IMR-90 (cell line): ENCODE measurements at regions not wholly inside any gene's neighbourhood (a gene's known extent, or its start where the extent isn't known, plus 50 kb on each side); places are given as distances from the start of the nearest gene placed in this dataset.

Experiments used
- ATAC-seq: fragments of 200-7000 bp; cut with Tn5 transposase; 2 replicates; pipeline ENCODE4 v1.9.1; 2020; ENCODE audit warnings: low read depth, mild to moderate bottlenecking, moderate library complexity
- BruUV-seq: library from RNA; stranded (reverse); fragments of 400-500 nt; replicated peaks from 2 replicates; lab custom pipeline; 2021; lab: Mats Ljungman, UMichigan
- CTCF ChIA-PET: fragments of 300-600 bp; formaldehyde crosslinking; extraction: SDS; loops from one replicate; lab custom pipeline; 2021; ENCODE audit warnings: antibody characterized with exemption; lab: Yijun Ruan, JAX
- POLR2A ChIA-PET: fragments of 300-600 bp; sonication (Branson Sonifier 250); formaldehyde crosslinking; loops from one replicate; lab custom pipeline; 2022; ENCODE audit warnings: antibody characterized with exemption; ENCODE audit not compliant: unreplicated experiment; lab: Charles Lee
- DNase-seq: peaks from one replicate; pipeline ENCODE4 v3.0.0; 2013
- H2AFZ ChIP-seq: replicated peaks from 2 replicates; pipeline ENCODE3; 2013; ENCODE audit warnings: low read length, mild to moderate bottlenecking; ENCODE audit not compliant: poor library complexity
- H2AK5ac ChIP-seq: 2 replicates; pipeline ENCODE4 v1.6.1; 2013; ENCODE audit warnings: low read depth, low read length, inconsistent platforms
- H2AK9ac ChIP-seq: replicated peaks from 2 replicates; pipeline ENCODE3; 2013; ENCODE audit warnings: mild to moderate bottlenecking, low read depth, low read length, moderate library complexity; ENCODE audit not compliant: poor library complexity
- H2BK120ac ChIP-seq: 2 replicates; pipeline ENCODE4 v1.6.1; 2013; ENCODE audit warnings: low read depth, low read length, inconsistent platforms
- H2BK15ac ChIP-seq: 3 replicates; pipeline ENCODE4 v1.6.1; 2013; ENCODE audit warnings: low read depth, low read length, inconsistent platforms
- H2BK20ac ChIP-seq: 2 replicates; pipeline ENCODE4 v1.6.1; 2013; ENCODE audit warnings: low read depth, mild to moderate bottlenecking, inconsistent platforms, low read length, moderate library complexity
- H2BK5ac ChIP-seq: 2 replicates; pipeline ENCODE4 v1.6.1; 2013; ENCODE audit warnings: mild to moderate bottlenecking, low read depth, low read length, inconsistent platforms; ENCODE audit not compliant: poor library complexity, severe bottlenecking
- H3K14ac ChIP-seq: replicated peaks from 2 replicates; pipeline ENCODE4 v1.6.1; 2013; ENCODE audit warnings: low read depth, low read length, inconsistent platforms
- H3K18ac ChIP-seq: 2 replicates; pipeline ENCODE4 v1.6.1; 2013; ENCODE audit warnings: low read depth, low read length, control low read depth
- H3K23ac ChIP-seq: 2 replicates; pipeline ENCODE4 v1.6.1; 2013; ENCODE audit warnings: low read depth, low read length, inconsistent platforms
- H3K27ac ChIP-seq: 2 replicates; pipeline ENCODE4 v1.5.1; 2013; ENCODE audit warnings: mild to moderate bottlenecking, control low read depth, low read length; ENCODE audit not compliant: insufficient read depth
- H3K27me3 ChIP-seq: 2 replicates; pipeline ENCODE4 v1.6.1; 2013; ENCODE audit warnings: low read length; ENCODE audit not compliant: control insufficient read depth, insufficient read depth
- H3K36me3 ChIP-seq: 2 replicates; pipeline ENCODE4 v1.6.1; 2013; ENCODE audit warnings: low read length, mixed read lengths; ENCODE audit not compliant: control insufficient read depth, insufficient read depth
- H3K4ac ChIP-seq: 2 replicates; pipeline ENCODE4 v1.6.1; 2013; ENCODE audit warnings: low read depth, low read length, inconsistent platforms
- H3K4me1 ChIP-seq: 2 replicates; pipeline ENCODE4 v1.6.1; 2013; ENCODE audit warnings: low read length, mixed read lengths; ENCODE audit not compliant: control insufficient read depth, insufficient read depth
- H3K4me2 ChIP-seq: 2 replicates; pipeline ENCODE4 v1.6.1; 2013; ENCODE audit warnings: low read depth, mild to moderate bottlenecking, control low read depth, low read length, moderate library complexity
- H3K4me3 ChIP-seq: 2 replicates; pipeline ENCODE4 v1.5.1; 2013; ENCODE audit warnings: low read depth, mild to moderate bottlenecking, control low read depth, low read length, moderate library complexity; ENCODE audit not compliant: insufficient read depth
- H3K56ac ChIP-seq: 2 replicates; pipeline ENCODE4 v1.6.1; 2013; ENCODE audit warnings: low read length, inconsistent platforms; ENCODE audit not compliant: insufficient read depth; ENCODE audit errors: extremely low read depth
- H3K79me1 ChIP-seq, 2 experiments: 2 replicates each; pipeline ENCODE4 v1.6.1; 2013; ENCODE audit warnings: low read length in 2 of 2, inconsistent platforms in 1 of 2, low read depth in 1 of 2
- H3K9ac ChIP-seq: 2 replicates; pipeline ENCODE4 v1.6.1; 2013; ENCODE audit warnings: low read depth, low read length, control low read depth
- H3K9me1 ChIP-seq: 2 replicates; pipeline ENCODE4 v1.6.1; 2013; ENCODE audit warnings: low read length, inconsistent platforms; ENCODE audit not compliant: insufficient read depth
- H3K9me3 ChIP-seq: 2 replicates; pipeline ENCODE4 v1.6.1; 2013; ENCODE audit warnings: low read length; ENCODE audit not compliant: control insufficient read depth, insufficient read depth
- H4K20me1 ChIP-seq: 2 replicates; pipeline ENCODE4 v1.6.1; 2013; ENCODE audit warnings: low read length, inconsistent platforms; ENCODE audit not compliant: insufficient read depth
- H4K5ac ChIP-seq: 2 replicates; pipeline ENCODE4 v1.6.1; 2013; ENCODE audit warnings: mild to moderate bottlenecking, low read depth, low read length, control low read depth
- H4K8ac ChIP-seq, 2 experiments: 2 replicates each; pipeline ENCODE4 v1.6.1; 2013; ENCODE audit warnings: low read depth in 2 of 2, low read length in 2 of 2, control low read depth in 1 of 2, inconsistent platforms in 1 of 2
- H4K91ac ChIP-seq: 2 replicates; pipeline ENCODE4 v1.6.1; 2013; ENCODE audit warnings: low read depth, low read length, inconsistent platforms; ENCODE audit not compliant: insufficient read depth
- BHLHE40 ChIP-seq: fragments of 150-350 bp; IDR thresholded peaks from 2 replicates; pipeline ENCODE4 v1.6.1; 2016; ENCODE audit warnings: mild to moderate bottlenecking, low read depth, low read length
- CEBPB ChIP-seq: IDR thresholded peaks from 2 replicates; pipeline ENCODE4 v1.6.1; 2012; ENCODE audit warnings: low read depth, low read length, improper control_type of control experiment
- CHD1 ChIP-seq: IDR thresholded peaks from 2 replicates; pipeline ENCODE4 v1.6.1; 2012; ENCODE audit warnings: low read depth, low read length, improper control_type of control experiment
- CTCF ChIP-seq: conservative IDR thresholded peaks from 2 replicates; pipeline ENCODE4 v1.5.1; 2012; ENCODE audit warnings: mild to moderate bottlenecking, low read depth, low read length, improper control_type of control experiment
- ELK1 ChIP-seq: fragments of 150-350 bp; IDR thresholded peaks from 2 replicates; pipeline ENCODE4 v1.6.1; 2016; ENCODE audit warnings: low read depth, mild to moderate bottlenecking, low read length, moderate library complexity, borderline replicate concordance
- FOS ChIP-seq: fragments of 150-350 bp; IDR thresholded peaks from 2 replicates; pipeline ENCODE4 v1.6.1; 2016; ENCODE audit warnings: low read depth, low read length
- MAFK ChIP-seq: IDR thresholded peaks from 2 replicates; pipeline ENCODE4 v1.6.1; 2012; ENCODE audit warnings: low read depth, low read length, improper control_type of control experiment
- MAZ ChIP-seq: IDR thresholded peaks from 2 replicates; pipeline ENCODE4 v1.6.1; 2012; ENCODE audit warnings: low read depth, mild to moderate bottlenecking, low read length, improper control_type of control experiment, moderate library complexity, borderline replicate concordance
- MXI1 ChIP-seq: IDR thresholded peaks from 2 replicates; pipeline ENCODE4 v1.6.1; 2012; ENCODE audit warnings: low read depth, mild to moderate bottlenecking, low read length, moderate library complexity, borderline replicate concordance
- NFE2L2 ChIP-seq: fragments of 150-350 bp; IDR thresholded peaks from 2 replicates; pipeline ENCODE4 v1.6.1; 2016; ENCODE audit warnings: low read depth, mild to moderate bottlenecking, low read length
- POLR2A ChIP-seq: IDR thresholded peaks from 2 replicates; pipeline ENCODE4 v1.6.1; 2012; ENCODE audit warnings: mild to moderate bottlenecking, low read depth, low read length
- RAD21 ChIP-seq: IDR thresholded peaks from 2 replicates; pipeline ENCODE4 v1.6.1; 2012; ENCODE audit warnings: low read length, improper control_type of control experiment
- RCOR1 ChIP-seq: IDR thresholded peaks from 2 replicates; pipeline ENCODE4 v1.6.1; 2012; ENCODE audit warnings: mild to moderate bottlenecking, low read length, improper control_type of control experiment; ENCODE audit not compliant: insufficient replicate concordance
- RFX5 ChIP-seq: IDR thresholded peaks from 2 replicates; pipeline ENCODE4 v1.8.0; 2012; ENCODE audit warnings: low read depth, mild to moderate bottlenecking, low read length, moderate library complexity
- SMC3 ChIP-seq: fragments of 150-350 bp; IDR thresholded peaks from 2 replicates; pipeline ENCODE4 v1.6.1; 2016; ENCODE audit warnings: low read depth, mild to moderate bottlenecking, antibody characterized with exemption, low read length, moderate library complexity
- USF2 ChIP-seq: fragments of 150-350 bp; IDR thresholded peaks from 2 replicates; pipeline ENCODE4 v1.6.1; 2017; ENCODE audit warnings: mild to moderate bottlenecking, antibody characterized with exemption, low read length, low read depth
- WGBS, 2 experiments: methylation state at CpG; one replicate each; pipeline versions ENCODE4 v1.1.5 to v1.1.7; 2013; ENCODE audit warnings: missing lambda C conversion rate in 2 of 2; ENCODE audit not compliant: insufficient read length in 1 of 2; ENCODE audit errors: extremely low coverage in 2 of 2; 5-methylcytosine and 5-hydroxymethylcytosine counted together
- dilution Hi-C: fragments of 300-500 bp; cut with HindIII; formaldehyde crosslinking; loops from one replicate; pipeline ENCODE4 v1.14.3; 2018; ENCODE audit warnings: low sequenced_read_pairs; ENCODE audit not compliant: unreplicated experiment
- in situ Hi-C: fragments of 300-500 bp; cut with MboI; formaldehyde crosslinking; loops from 3 replicates; pipeline ENCODE4 v1.14.3; 2019; ENCODE audit warnings: low sequenced_read_pairs, inconsistent platforms, mixed read lengths
- intact Hi-C: fragments of 100-400 bp; cut with micrococcal nuclease; formaldehyde crosslinking; loops from 2 replicates; pipeline ENCODE4 v1.10.0; 2022

- dilution Hi-C loops: no loop called here
- Histone ChIP-seq H2AK9ac (no peak overlapping the region), H4K20me1 (no peaks in the 10 kb centered on the region), H2BK5ac (no peak overlapping the region), H3K9me1 (no peaks in the 10 kb centered on the region), H3K36me3 (no peaks in the 10 kb centered on the region), H4K8ac (no peak overlapping the region), H3K27me3 (no peaks in the 10 kb centered on the region), H3K9me3 (no peaks in the 10 kb centered on the region), H2BK120ac (no peak overlapping the region), H3K4me3 (no peak overlapping the region), H4K91ac (no peak overlapping the region), H2BK15ac (no peak overlapping the region), H2AFZ (no peak overlapping the region), H3K9ac (no peak overlapping the region), H2BK20ac (no peak overlapping the region), H3K4me2 (no peak overlapping the region), H3K18ac (no peak overlapping the region), H3K27ac (no peak overlapping the region), H3K23ac (no peak overlapping the region), H3K4ac (no peak overlapping the region), H3K14ac (no peak overlapping the region), H3K4me1 (no peaks in the 10 kb centered on the region), H4K5ac (no peak overlapping the region), H3K79me1 (no peaks in the 10 kb centered on the region), H2AK5ac (no peak overlapping the region), H3K56ac (no peak overlapping the region)
- no CpG with 5 or more reads among the region's 4 CpGs for WGBS, 2 experiments
- BruUV-seq: no TSS peak
- ATAC-seq (no peak), DNase-seq (no peak)
- TF ChIP-seq RFX5 (no peak), RCOR1 (no peak), SMC3 (no peak), MXI1 (no peak), BHLHE40 (no peak), CHD1 (no peak), USF2 (no peak), NFE2L2 (no peak), CTCF (no peak), FOS (no peak), MAFK (no peak), POLR2A (no peak), ELK1 (no peak), MAZ (no peak), RAD21 (no peak), CEBPB (no peak)
- ChIA-PET CTCF (interaction anchor here (1.1 kb wide), 1 partner anchor 22 kb away, joined by 3 read pairs; no protein-coding TSS in a partner anchor), POLR2A (interaction anchor here (0.6 kb wide), 1 partner anchor 48 kb away, joined by 6 read pairs; no protein-coding TSS in a partner anchor)
- in situ Hi-C loops: no loop called here
- intact Hi-C loops: no loop called here
Observed at GRCh38 chr14:36047912-36048311, 128.6 kb downstream of the PTCSC3 start.
